22Rv1 (cell line): ENCODE measurements at regions not wholly inside any gene's neighbourhood (a gene's known extent, or its start where the extent isn't known, plus 50 kb on each side); places are given as distances from the start of the nearest gene placed in this dataset.

Source experiments
- H3K27ac ChIP-seq: fragments of 450-650 bp; 2 replicates; pipeline ENCODE4 v1.5.1; 2017
- CTCF ChIP-seq: fragments of 450-650 bp; IDR thresholded peaks from 2 replicates; pipeline ENCODE4 v1.5.1; 2017; ENCODE audit warnings: mild to moderate bottlenecking
- ZFX ChIP-seq: fragments of 450-650 bp; IDR thresholded peaks from 2 replicates; pipeline ENCODE4 v1.6.1; 2017; ENCODE audit warnings: antibody characterized with exemption, borderline replicate concordance

GRCh38 chr16:85231959-85232358 is 119.7 kb upstream of the CIBAR2 start:
- H3K27ac ChIP-seq: no peak overlapping the region
- TF ChIP-seq ZFX (no peak), CTCF (no peak)

- no peak for TF ChIP-seq ZFX
- no peak for TF ChIP-seq CTCF
- no peak overlapping the region for H3K27ac ChIP-seq
These were observed 120.3 kb upstream of the CIBAR2 start for GRCh38 chr16:85232369-85233142.

- H3K27ac ChIP-seq: no peak overlapping the region
- TF ChIP-seq ZFX: no peak
- TF ChIP-seq CTCF: no peak
These were observed 121.2 kb upstream of the CIBAR2 start for GRCh38 chr16:85233516-85233915.

- TF ChIP-seq CTCF (no peak), ZFX (no peak)
- no peak overlapping the region for H3K27ac ChIP-seq
These were observed 122.3 kb upstream of the CIBAR2 start for GRCh38 chr16:85234310-85235204.

GRCh38 chr16:85235991-85236817 is 123.9 kb upstream of the CIBAR2 start:
- no peak overlapping the region for H3K27ac ChIP-seq
- TF ChIP-seq ZFX: no peak
- no peak for TF ChIP-seq CTCF

- TF ChIP-seq ZFX (no peak), CTCF (no peak)
- H3K27ac ChIP-seq: no peak overlapping the region
These were observed 124.5 kb upstream of the CIBAR2 start for GRCh38 chr16:85236818-85237150.
